Body of pancreas (tissue), 4 donors: ENCODE measurements at regions not wholly inside any gene's neighbourhood (a gene's known extent, or its start where the extent isn't known, plus 50 kb on each side); places are given as distances from the start of the nearest gene placed in this dataset.

Experiments used
- POLR2A ChIP-seq, 3 donors: fragments of 450-650 bp; IDR thresholded peaks; one replicate each; pipeline ENCODE4 v1.6.1; 2016; ENCODE audit warnings: antibody characterized with exemption in 3 of 3, mild to moderate bottlenecking in 2 of 3
- TF ChIP-seq, protein P1 (sequence below), 7 experiments: fragments of 450-650 bp in 4 of 7; fragments of 200-600 bp in 3 of 7; sonication (generic) in 3 of 7; IDR thresholded peaks; one replicate each; pipeline ENCODE4 v1.5.1; 2016 to 2019; ENCODE audit warnings: antibody characterized with exemption in 7 of 7

DNA sequence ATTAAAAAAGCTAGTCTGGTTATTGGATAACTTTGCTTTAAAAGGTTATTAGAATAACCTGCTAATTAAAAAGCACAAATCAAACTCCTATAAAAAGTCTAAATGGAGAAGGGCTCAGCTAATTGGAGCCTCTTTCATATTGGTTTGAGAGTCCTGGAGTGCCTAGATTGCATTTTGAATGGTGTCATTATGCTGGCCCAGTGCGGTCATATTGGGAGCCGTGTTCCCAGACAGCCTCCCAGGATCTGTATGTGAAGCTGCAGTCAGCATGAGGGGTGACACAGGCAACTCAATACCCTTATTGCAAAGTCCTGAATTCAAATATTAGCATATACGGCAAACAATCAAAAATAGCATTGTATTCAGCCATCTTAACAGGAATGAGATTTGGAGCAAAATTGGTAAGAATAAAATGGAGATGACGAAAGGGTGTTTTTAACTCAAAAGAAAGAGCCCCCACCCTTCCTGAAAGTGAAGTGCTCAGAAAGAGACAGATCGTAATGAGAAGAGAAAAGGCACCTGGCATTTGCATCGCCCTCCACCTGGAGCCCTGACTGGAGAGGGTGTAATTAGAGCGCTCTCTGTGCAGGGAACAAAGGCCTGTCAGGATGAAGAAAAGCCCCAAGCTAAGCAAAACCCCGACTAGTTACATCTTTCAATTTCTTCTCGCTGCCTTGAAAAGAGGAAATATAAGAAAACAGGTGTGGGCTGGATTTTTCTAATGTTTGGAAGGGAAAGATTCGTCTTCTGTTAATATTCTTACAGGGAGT, 621.0 kb upstream of the ADAMTS16 start:
- TF ChIP-seq, protein P1, sequence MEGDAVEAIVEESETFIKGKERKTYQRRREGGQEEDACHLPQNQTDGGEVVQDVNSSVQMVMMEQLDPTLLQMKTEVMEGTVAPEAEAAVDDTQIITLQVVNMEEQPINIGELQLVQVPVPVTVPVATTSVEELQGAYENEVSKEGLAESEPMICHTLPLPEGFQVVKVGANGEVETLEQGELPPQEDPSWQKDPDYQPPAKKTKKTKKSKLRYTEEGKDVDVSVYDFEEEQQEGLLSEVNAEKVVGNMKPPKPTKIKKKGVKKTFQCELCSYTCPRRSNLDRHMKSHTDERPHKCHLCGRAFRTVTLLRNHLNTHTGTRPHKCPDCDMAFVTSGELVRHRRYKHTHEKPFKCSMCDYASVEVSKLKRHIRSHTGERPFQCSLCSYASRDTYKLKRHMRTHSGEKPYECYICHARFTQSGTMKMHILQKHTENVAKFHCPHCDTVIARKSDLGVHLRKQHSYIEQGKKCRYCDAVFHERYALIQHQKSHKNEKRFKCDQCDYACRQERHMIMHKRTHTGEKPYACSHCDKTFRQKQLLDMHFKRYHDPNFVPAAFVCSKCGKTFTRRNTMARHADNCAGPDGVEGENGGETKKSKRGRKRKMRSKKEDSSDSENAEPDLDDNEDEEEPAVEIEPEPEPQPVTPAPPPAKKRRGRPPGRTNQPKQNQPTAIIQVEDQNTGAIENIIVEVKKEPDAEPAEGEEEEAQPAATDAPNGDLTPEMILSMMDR (IDR thresholded peaks at IDR 0.05): no peak
- TF ChIP-seq POLR2A (IDR thresholded peaks at IDR 0.05): no peak
